ENCODE measurements at regions not wholly inside any gene's neighbourhood (a gene's known extent, or its start where the extent isn't known, plus 50 kb on each side); places are given as distances from the start of the nearest gene placed in this dataset.

DNA sequence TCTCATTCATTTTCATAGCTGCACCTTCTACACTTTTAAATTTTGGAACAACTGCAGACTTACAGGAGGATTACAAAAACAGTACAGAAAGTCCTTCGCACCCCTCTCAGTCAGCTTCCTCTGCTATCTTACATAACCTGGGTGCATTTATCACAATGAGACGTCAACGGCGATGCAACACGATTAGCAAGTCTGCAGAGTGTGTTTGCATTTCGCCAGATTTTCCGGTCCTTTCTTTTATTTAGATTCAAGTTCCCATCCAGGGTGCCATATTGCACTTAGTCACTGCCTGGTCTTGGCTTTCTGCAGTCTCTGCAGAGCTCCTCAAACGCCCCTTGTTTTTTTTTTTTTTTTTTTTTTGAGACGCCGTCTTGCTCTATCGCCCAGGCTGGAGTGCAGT is 85.9 kb downstream of the ASMT start:
- TF ChIP-seq EZH2 (IDR thresholded peaks at IDR 0.05; ENCODE audit: borderline replicate concordance, low read length) (no peak), CTCF (conservative IDR thresholded peaks at IDR 0.05 in 1 of 2, IDR thresholded peaks at IDR 0.05 in 1 of 2; ENCODE audit: extremely low read depth in 1 of 2, insufficient read depth in 1 of 2, low read depth in 1 of 2, low read length in 2 of 2) (no peak)

All from mammary epithelial cell (primary cell).